ENCODE measurements at regions not wholly inside any gene's neighbourhood (a gene's known extent, or its start where the extent isn't known, plus 50 kb on each side); places are given as distances from the start of the nearest gene placed in this dataset.
"Not testable (repeated sequence)": the region's sequence is repeated elsewhere in the genome, so short reads cannot be mapped to it uniquely, and the experiment has no call there.

DNA sequence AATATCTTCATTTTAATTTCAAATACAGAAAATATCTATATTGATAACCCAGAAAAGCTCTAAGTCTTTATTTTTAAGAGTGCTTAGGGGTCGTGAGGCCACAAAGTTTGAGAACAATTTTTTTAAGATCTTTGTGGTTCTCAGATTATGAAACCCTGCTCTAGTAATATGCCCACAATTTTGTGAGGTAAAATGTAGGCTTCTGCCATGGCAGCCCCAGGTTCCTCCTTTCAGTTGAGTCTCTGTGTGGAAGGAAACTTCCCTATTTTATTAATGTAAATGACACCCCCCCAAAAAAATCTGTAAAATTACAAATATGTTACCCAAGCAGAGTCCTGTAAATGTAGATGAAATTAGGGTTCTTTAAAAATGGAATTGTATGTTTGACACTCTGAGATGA, 600.5 kb downstream of the SATB2 start:
- Histone ChIP-seq H3K27ac (no peak overlapping the region), H3K36me3 (ENCODE audit: low read depth) (no peaks in the 10 kb centered on the region), H3K4me1 (ENCODE audit: insufficient read depth) (no peaks in the 10 kb centered on the region), H3K27me3 (replicated peaks; ENCODE audit: insufficient read depth) (no peaks in the 10 kb centered on the region), H3K9me2 (ENCODE audit: insufficient read depth) (no peaks in the 10 kb centered on the region), H3K79me2 (ENCODE audit: insufficient read depth) (no peaks in the 10 kb centered on the region), H3K4me3 (no peak overlapping the region), H3F3A (ENCODE audit: insufficient read depth) (no peaks in the 10 kb centered on the region), H4K20me1 (ENCODE audit: insufficient read depth) (no peaks in the 10 kb centered on the region), H3K4me2 (ENCODE audit: unreplicated experiment) (no peak overlapping the region), H3K9ac (no peak overlapping the region), H3K9me3 (ENCODE audit: low read depth) (no peaks in the 10 kb centered on the region), H2AFZ (no peak overlapping the region)
- no peak for DNase-seq
- no peak for TF ChIP-seq EZH2 (IDR thresholded peaks at IDR 0.05; ENCODE audit: insufficient read depth, poor library complexity, severe bottlenecking)
- TF ChIP-seq EZH2phosphoT487 (IDR thresholded peaks at IDR 0.05; ENCODE audit: insufficient read depth, low read depth): no peak
- 17 to 18% methylated on average over 1 of the region's 1 CpG for WGBS, 2 experiments (ENCODE audit: low coverage in 1 of 2, low lambda C conversion rate in 2 of 2, missing lambda C conversion rate in 2 of 2)
- in situ Hi-C loops (cut with MboI): no loop called here

DNA sequence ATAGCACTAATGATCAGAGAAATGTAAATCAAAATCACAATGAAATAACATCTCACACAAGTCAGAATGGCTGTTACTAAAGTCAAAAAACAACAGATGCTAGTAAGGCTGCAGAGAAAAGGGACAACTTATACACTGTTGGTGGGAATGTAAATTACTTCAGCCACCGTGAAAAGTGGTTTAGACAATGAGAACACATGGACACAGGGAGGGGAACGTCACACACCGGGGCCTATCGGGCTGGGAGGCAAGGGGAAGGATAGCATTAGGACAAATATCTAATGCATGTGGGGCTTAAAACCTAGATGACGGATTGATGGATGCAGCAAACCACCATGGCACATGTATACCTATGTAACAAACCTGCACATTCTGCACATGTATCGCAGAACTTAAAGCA, 602.0 kb downstream of the SATB2 start:
- H3K9me2 ChIP-seq (ENCODE audit: insufficient read depth); in situ Hi-C loops (cut with MboI); H3K36me3 ChIP-seq (ENCODE audit: low read depth); H3K9ac ChIP-seq; H3K27me3 ChIP-seq (replicated peaks; ENCODE audit: insufficient read depth); H2AFZ ChIP-seq; H3K27ac ChIP-seq; H3K4me1 ChIP-seq (ENCODE audit: insufficient read depth); H3K4me2 ChIP-seq (ENCODE audit: unreplicated experiment); DNase-seq; H4K20me1 ChIP-seq (ENCODE audit: insufficient read depth); H3K9me3 ChIP-seq (ENCODE audit: low read depth); H3F3A ChIP-seq (ENCODE audit: insufficient read depth); H3K4me3 ChIP-seq; H3K79me2 ChIP-seq (ENCODE audit: insufficient read depth): not testable (repeated sequence)
- WGBS, 2 experiments (ENCODE audit: low coverage in 1 of 2, low lambda C conversion rate in 2 of 2, missing lambda C conversion rate in 2 of 2): 69 to 72% methylated on average over 6 of the region's 6 CpGs

DNA sequence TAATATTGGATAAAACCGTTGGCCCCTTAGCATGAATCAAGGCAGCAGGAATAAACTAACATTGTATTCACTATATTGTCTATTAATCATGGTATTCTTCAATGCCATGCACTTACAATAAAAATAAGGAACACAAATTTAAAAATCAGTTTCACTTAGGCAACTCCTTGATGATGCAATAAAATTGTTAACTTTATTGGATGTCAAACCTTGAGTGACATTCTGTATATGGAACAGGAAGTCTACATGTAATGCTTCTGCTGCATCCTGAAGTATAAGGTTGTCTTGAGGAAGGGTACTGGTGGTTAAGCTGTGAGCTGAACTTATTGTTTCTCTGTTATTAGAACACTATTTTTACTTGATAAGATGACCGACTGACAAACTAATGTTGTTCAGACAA, 605.5 kb downstream of the SATB2 start:
- no peak overlapping the region for H3K27ac ChIP-seq
- no peak for TF ChIP-seq EZH2 (IDR thresholded peaks at IDR 0.05; ENCODE audit: insufficient read depth, poor library complexity, severe bottlenecking)
- no peak for TF ChIP-seq EZH2phosphoT487 (IDR thresholded peaks at IDR 0.05; ENCODE audit: insufficient read depth, low read depth)
- no peaks in the 10 kb centered on the region for H4K20me1 ChIP-seq (ENCODE audit: insufficient read depth)
- no peak overlapping the region for H3K4me2 ChIP-seq (ENCODE audit: unreplicated experiment)
- 50 to 55% methylated on average over 2 of the region's 2 CpGs for WGBS, 2 experiments (ENCODE audit: low coverage in 1 of 2, low lambda C conversion rate in 2 of 2, missing lambda C conversion rate in 2 of 2)
- H3K9me2 ChIP-seq (ENCODE audit: insufficient read depth): no peaks in the 10 kb centered on the region; the same call in 1 of the 2 replicates
- no peaks in the 10 kb centered on the region for H3F3A ChIP-seq (ENCODE audit: insufficient read depth)
- H3K4me1 ChIP-seq (ENCODE audit: insufficient read depth): no peaks in the 10 kb centered on the region
- no peak for DNase-seq
- no peaks in the 10 kb centered on the region for H3K79me2 ChIP-seq (ENCODE audit: insufficient read depth)
- no peak overlapping the region for H3K9ac ChIP-seq
- no peaks in the 10 kb centered on the region for H3K9me3 ChIP-seq (ENCODE audit: low read depth)
- no peak overlapping the region for H3K4me3 ChIP-seq
- H2AFZ ChIP-seq: no peak overlapping the region
- in situ Hi-C loops (cut with MboI): no loop called here
- H3K36me3 ChIP-seq (ENCODE audit: low read depth): no peaks in the 10 kb centered on the region
- H3K27me3 ChIP-seq (replicated peaks; ENCODE audit: insufficient read depth): no peaks in the 10 kb centered on the region

DNA sequence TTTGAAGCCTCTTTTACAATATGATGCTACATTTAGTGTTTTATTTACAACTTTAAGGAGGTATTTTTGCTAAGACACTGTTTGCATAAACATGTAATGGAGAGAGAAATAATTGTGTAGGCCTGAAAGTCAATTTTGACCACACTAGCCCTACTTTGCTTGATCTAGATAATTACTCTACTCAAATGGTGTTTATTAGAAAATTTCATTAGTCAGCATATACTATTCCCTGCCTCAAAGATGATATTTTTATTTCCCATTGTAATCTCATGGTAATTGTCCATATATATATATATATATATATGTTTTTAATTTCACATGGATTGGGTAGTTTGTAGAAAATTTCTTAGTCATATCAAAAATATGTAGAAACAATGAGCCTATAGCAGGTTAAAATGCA, 632.2 kb downstream of the SATB2 start:
- no peaks in the 10 kb centered on the region for H4K20me1 ChIP-seq (ENCODE audit: insufficient read depth)
- DNase-seq: no peak
- no peaks in the 10 kb centered on the region for H3K4me1 ChIP-seq (ENCODE audit: insufficient read depth)
- H3K9me2 ChIP-seq (ENCODE audit: insufficient read depth): peaks cover 4% of the 10 kb centered on the region
- no peak overlapping the region for H3K4me3 ChIP-seq
- no peak overlapping the region for H3K27ac ChIP-seq
- TF ChIP-seq EZH2 (IDR thresholded peaks at IDR 0.05; ENCODE audit: insufficient read depth, poor library complexity, severe bottlenecking): no peak
- TF ChIP-seq EZH2phosphoT487 (IDR thresholded peaks at IDR 0.05; ENCODE audit: insufficient read depth, low read depth): no peak
- no peaks in the 10 kb centered on the region for H3K27me3 ChIP-seq (replicated peaks; ENCODE audit: insufficient read depth)
- H3K36me3 ChIP-seq (ENCODE audit: low read depth): no peaks in the 10 kb centered on the region
- in situ Hi-C loops (cut with MboI): no loop called here
- H3K9me3 ChIP-seq (ENCODE audit: low read depth): no peaks in the 10 kb centered on the region
- no peak overlapping the region for H2AFZ ChIP-seq
- H3K79me2 ChIP-seq (ENCODE audit: insufficient read depth): no peaks in the 10 kb centered on the region
- H3F3A ChIP-seq (ENCODE audit: insufficient read depth): no peaks in the 10 kb centered on the region
- H3K9ac ChIP-seq: no peak overlapping the region
- H3K4me2 ChIP-seq (ENCODE audit: unreplicated experiment): no peak overlapping the region

DNA sequence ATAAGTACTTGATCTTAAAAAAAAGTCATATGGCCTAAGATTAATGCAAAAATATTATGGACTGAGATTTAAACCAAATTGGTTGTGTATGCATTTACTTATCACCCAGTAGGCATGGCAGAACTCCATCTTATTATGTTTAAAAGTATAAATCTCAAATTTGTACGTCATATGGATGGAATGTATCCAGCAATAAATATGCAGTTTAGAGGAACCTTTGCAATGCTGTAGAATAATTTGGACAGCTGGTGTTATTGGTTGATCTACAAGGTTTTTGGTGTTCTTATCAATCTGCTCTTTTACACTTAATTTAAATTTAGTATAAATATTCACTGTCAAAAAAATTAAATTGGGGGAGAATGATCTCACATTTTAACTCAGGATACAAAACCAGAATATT, 640.2 kb downstream of the SATB2 start:
- no peaks in the 10 kb centered on the region for H3K79me2 ChIP-seq (ENCODE audit: insufficient read depth)
- no peaks in the 10 kb centered on the region for H3F3A ChIP-seq (ENCODE audit: insufficient read depth)
- in situ Hi-C loops (cut with MboI): no loop called here
- no peaks in the 10 kb centered on the region for H4K20me1 ChIP-seq (ENCODE audit: insufficient read depth)
- WGBS, 2 experiments (ENCODE audit: low coverage in 1 of 2, low lambda C conversion rate in 2 of 2, missing lambda C conversion rate in 2 of 2): 4 to 18% methylated on average over 1 of the region's 1 CpG
- H3K36me3 ChIP-seq (ENCODE audit: low read depth): no peaks in the 10 kb centered on the region
- DNase-seq: no peak
- H3K9me2 ChIP-seq (ENCODE audit: insufficient read depth): no peaks in the 10 kb centered on the region
- H3K27me3 ChIP-seq (replicated peaks; ENCODE audit: insufficient read depth): no peaks in the 10 kb centered on the region
- H3K9me3 ChIP-seq (ENCODE audit: low read depth): no peaks in the 10 kb centered on the region
- no peak overlapping the region for H3K4me2 ChIP-seq (ENCODE audit: unreplicated experiment)
- H2AFZ ChIP-seq: no peak overlapping the region
- no peaks in the 10 kb centered on the region for H3K4me1 ChIP-seq (ENCODE audit: insufficient read depth)
- TF ChIP-seq EZH2phosphoT487 (IDR thresholded peaks at IDR 0.05; ENCODE audit: insufficient read depth, low read depth): no peak
- no peak for TF ChIP-seq EZH2 (IDR thresholded peaks at IDR 0.05; ENCODE audit: insufficient read depth, poor library complexity, severe bottlenecking)
- no peak overlapping the region for H3K4me3 ChIP-seq
- no peak overlapping the region for H3K27ac ChIP-seq
- no peak overlapping the region for H3K9ac ChIP-seq
